Gastrocnemius medialis (tissue), 4 donors: ENCODE measurements at regions not wholly inside any gene's neighbourhood (a gene's known extent, or its start where the extent isn't known, plus 50 kb on each side); places are given as distances from the start of the nearest gene placed in this dataset.

Experiments used
- ATAC-seq, 2 donors: fragments of 150-250 bp; one replicate each; pipeline ENCODE4 v1.9.1; 2016
- DNase-seq, 2 donors: peaks; one replicate each; pipeline ENCODE4 v3.0.0-alpha.2; 2019
- H3K27ac ChIP-seq, 4 donors: fragments of 200-600 bp; sonication (generic); 1 replicate in 1 of 4; 2 replicates in 3 of 4; pipeline ENCODE4 v1.5.1; 2016 to 2018; ENCODE audit warnings: mild to moderate bottlenecking in 2 of 4, moderate library complexity in 1 of 4
- H3K27me3 ChIP-seq, 3 donors: fragments of 200-600 bp; sonication (generic) in 2 of 3; 1 replicate in 1 of 3; 2 replicates in 2 of 3; pipeline versions ENCODE4 v1.5.1 to v1.6.0; 2016 to 2019; ENCODE audit warnings: mild to moderate bottlenecking in 1 of 3, moderate library complexity in 1 of 3
- H3K36me3 ChIP-seq, 2 donors: fragments of 200-600 bp; sonication (generic) in 1 of 2; one replicate each; pipeline ENCODE4 v1.5.1; 2017 to 2018
- H3K4me1 ChIP-seq, 2 donors: fragments of 200-600 bp; sonication (generic) in 1 of 2; one replicate each; pipeline ENCODE4 v1.5.1; 2016 to 2017; ENCODE audit warnings: mild to moderate bottlenecking in 2 of 2
- H3K4me3 ChIP-seq, 4 donors: fragments of 200-600 bp; sonication (generic) in 3 of 4; 1 replicate in 1 of 4; 2 replicates in 3 of 4; pipeline ENCODE4 v1.5.1; 2016 to 2019; ENCODE audit warnings: mild to moderate bottlenecking in 2 of 4
- H3K9me3 ChIP-seq, 3 donors: fragments of 200-600 bp; sonication (generic) in 2 of 3; 1 replicate in 1 of 3; 2 replicates in 2 of 3; pipeline ENCODE4 v1.5.1; 2016 to 2019
- POLR2A ChIP-seq, 2 donors: fragments of 450-650 bp; IDR thresholded peaks; one replicate each; pipeline ENCODE4 v1.6.1; 2017; ENCODE audit warnings: antibody characterized with exemption in 2 of 2, mild to moderate bottlenecking in 2 of 2, moderate library complexity in 2 of 2
- in situ Hi-C, 4 donors: fragments of 200-750 bp; cut with MboI; loops; one replicate each; pipeline versions ENCODE4 v1.15.0 to v1.8.0; 2017; ENCODE audit warnings: low sequenced_read_pairs in 4 of 4
- intact Hi-C: fragments of 100-400 bp; cut with DNase I; formaldehyde crosslinking; loops from one replicate; pipeline ENCODE4 v1.15.1; 2023; ENCODE audit warnings: low total_unique reads
- TF ChIP-seq, protein P1 (sequence below), 5 experiments: fragments of 450-650 bp in 3 of 5; fragments of 200-600 bp in 2 of 5; sonication (generic) in 2 of 5; IDR thresholded peaks in 4 of 5; conservative IDR thresholded peaks in 1 of 5; 1 replicate in 4 of 5; 2 replicates in 1 of 5; pipeline ENCODE4 v1.5.1; 2016 to 2019; ENCODE audit warnings: antibody characterized with exemption in 5 of 5, mild to moderate bottlenecking in 3 of 5, moderate library complexity in 3 of 5

GRCh38 chr3:63060412-63060811, 185.2 kb upstream of the CADPS start:
- Histone ChIP-seq H3K4me1 (no peaks in the 10 kb centered on the region), H3K9me3 (no peaks in the 10 kb centered on the region), H3K4me3 (no peak overlapping the region), H3K27me3 (no peaks in the 10 kb centered on the region), H3K27ac (no peak overlapping the region), H3K36me3 (no peaks in the 10 kb centered on the region)
- in situ Hi-C loops: no loop called here
- no peak for ATAC-seq
- DNase-seq: no peak
- TF ChIP-seq, protein P1, sequence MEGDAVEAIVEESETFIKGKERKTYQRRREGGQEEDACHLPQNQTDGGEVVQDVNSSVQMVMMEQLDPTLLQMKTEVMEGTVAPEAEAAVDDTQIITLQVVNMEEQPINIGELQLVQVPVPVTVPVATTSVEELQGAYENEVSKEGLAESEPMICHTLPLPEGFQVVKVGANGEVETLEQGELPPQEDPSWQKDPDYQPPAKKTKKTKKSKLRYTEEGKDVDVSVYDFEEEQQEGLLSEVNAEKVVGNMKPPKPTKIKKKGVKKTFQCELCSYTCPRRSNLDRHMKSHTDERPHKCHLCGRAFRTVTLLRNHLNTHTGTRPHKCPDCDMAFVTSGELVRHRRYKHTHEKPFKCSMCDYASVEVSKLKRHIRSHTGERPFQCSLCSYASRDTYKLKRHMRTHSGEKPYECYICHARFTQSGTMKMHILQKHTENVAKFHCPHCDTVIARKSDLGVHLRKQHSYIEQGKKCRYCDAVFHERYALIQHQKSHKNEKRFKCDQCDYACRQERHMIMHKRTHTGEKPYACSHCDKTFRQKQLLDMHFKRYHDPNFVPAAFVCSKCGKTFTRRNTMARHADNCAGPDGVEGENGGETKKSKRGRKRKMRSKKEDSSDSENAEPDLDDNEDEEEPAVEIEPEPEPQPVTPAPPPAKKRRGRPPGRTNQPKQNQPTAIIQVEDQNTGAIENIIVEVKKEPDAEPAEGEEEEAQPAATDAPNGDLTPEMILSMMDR (IDR thresholded peaks at IDR 0.05 in 4 of 5, conservative IDR thresholded peaks at IDR 0.05 in 1 of 5): no peak
- no peak for TF ChIP-seq POLR2A (IDR thresholded peaks at IDR 0.05)
- intact Hi-C loops: no loop called here

GRCh38 chr3:63061449-63061848, 186.2 kb upstream of the CADPS start:
- intact Hi-C loops: no loop called here
- H3K27ac ChIP-seq: no peak overlapping the region
- H3K9me3 ChIP-seq: no peaks in the 10 kb centered on the region
- TF ChIP-seq, protein P1 (IDR thresholded peaks at IDR 0.05 in 4 of 5, conservative IDR thresholded peaks at IDR 0.05 in 1 of 5): no peak
- TF ChIP-seq POLR2A (IDR thresholded peaks at IDR 0.05): no peak
- in situ Hi-C loops: no loop called here
- no peak for DNase-seq
- H3K4me3 ChIP-seq: no peak overlapping the region
- no peaks in the 10 kb centered on the region for H3K36me3 ChIP-seq
- H3K27me3 ChIP-seq: no peaks in the 10 kb centered on the region
- ATAC-seq: no peak
- H3K4me1 ChIP-seq: no peaks in the 10 kb centered on the region

DNA sequence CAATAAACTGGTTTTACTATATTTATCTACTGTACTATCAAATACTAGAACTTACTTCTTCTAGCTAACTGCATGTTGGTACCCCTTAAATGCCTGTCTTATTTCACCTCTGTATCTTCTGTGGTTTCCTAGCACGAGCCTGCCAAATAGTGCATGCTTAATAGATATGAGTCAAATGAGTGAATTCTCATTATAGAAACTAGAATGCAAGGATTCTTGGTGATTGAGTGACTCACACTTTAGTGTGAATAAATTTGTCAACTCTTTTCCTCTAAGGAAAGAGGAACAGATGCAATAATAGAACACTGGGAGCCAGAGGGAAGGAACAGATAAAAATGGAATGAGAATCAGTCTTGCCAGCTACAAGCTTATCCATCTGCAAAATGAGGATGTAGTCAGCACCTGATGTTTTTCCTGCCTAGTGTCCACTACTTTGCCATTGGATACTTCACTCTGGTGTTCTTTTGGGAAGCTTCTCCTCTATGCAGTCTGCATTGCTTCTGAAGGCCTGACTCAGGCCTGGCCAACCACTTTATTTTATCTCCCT, 189.1 kb upstream of the CADPS start:
- TF ChIP-seq, protein P1 (IDR thresholded peaks at IDR 0.05 in 4 of 5, conservative IDR thresholded peaks at IDR 0.05 in 1 of 5): no peak
- no peak for TF ChIP-seq POLR2A (IDR thresholded peaks at IDR 0.05)
- in situ Hi-C loops (no loop called here), intact Hi-C loops (no loop called here)
- no peaks in the 10 kb centered on the region for H3K4me1 ChIP-seq
- H3K36me3 ChIP-seq: no peaks in the 10 kb centered on the region
- no peaks in the 10 kb centered on the region for H3K9me3 ChIP-seq
- DNase-seq (no peak), ATAC-seq (no peak)
- no peak overlapping the region for H3K4me3 ChIP-seq
- no peaks in the 10 kb centered on the region for H3K27me3 ChIP-seq
- H3K27ac ChIP-seq: no peak overlapping the region

DNA sequence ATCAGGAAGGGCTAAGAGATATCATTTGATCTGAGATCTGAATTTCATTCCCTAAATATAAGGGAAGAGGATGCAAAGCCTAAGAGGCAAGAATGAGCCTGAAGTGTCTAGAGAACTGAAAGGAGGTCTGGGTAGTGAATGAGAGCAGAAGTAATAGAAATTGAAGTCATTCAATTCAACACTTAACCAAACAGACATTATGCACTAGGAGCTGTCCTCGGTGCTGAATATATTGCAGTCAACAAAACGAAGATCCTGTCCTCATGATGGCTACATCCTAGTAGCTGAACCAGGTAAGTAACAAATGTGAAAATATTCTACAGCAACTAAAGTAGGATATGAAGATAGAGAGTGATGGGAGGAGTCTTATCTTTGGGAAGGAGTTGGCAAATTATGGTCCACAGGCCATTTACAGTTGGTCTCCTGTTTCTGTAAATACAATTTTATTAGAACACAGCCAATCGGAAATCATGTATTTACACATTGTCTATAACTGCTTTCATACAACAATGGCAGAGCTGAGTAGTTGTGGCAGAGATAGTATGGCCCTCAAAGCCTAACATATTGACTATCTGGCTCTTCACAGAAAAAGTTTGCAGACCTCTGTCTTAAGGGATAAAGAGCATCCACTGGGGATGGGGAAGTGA, 192.9 kb upstream of the CADPS start:
- TF ChIP-seq, protein P1 (IDR thresholded peaks at IDR 0.05 in 4 of 5, conservative IDR thresholded peaks at IDR 0.05 in 1 of 5): no peak
- TF ChIP-seq POLR2A (IDR thresholded peaks at IDR 0.05): no peak
- Histone ChIP-seq H3K36me3 (no peaks in the 10 kb centered on the region), H3K9me3 (no peaks in the 10 kb centered on the region), H3K27ac (no peak overlapping the region), H3K4me3 (no peak overlapping the region), H3K4me1 (no peaks in the 10 kb centered on the region), H3K27me3 (no peaks in the 10 kb centered on the region)
- intact Hi-C loops: no loop called here
- DNase-seq: no peak
- no peak for ATAC-seq
- in situ Hi-C loops: no loop called here
